PFSK-1 (cell line): ENCODE measurements at regions not wholly inside any gene's neighbourhood (a gene's known extent, or its start where the extent isn't known, plus 50 kb on each side); places are given as distances from the start of the nearest gene placed in this dataset.

Source experiments
- FOXP2 ChIP-seq: optimal IDR thresholded peaks from 2 replicates; pipeline ENCODE3; 2011; ENCODE audit warnings: borderline replicate concordance, control low read depth, inconsistent platforms; ENCODE audit not compliant: insufficient read depth; ENCODE audit errors: extremely low read length, extremely low read depth
- POLR2AphosphoS5 ChIP-seq: IDR thresholded peaks from 2 replicates; pipeline ENCODE4 v1.6.1; 2012; ENCODE audit warnings: low read depth, mild to moderate bottlenecking, control low read depth, low read length, moderate library complexity
- REST ChIP-seq, 2 experiments: IDR thresholded peaks; 2 replicates each; pipeline versions ENCODE4 v1.6.1 to v1.8.0; 2011 to 2012; ENCODE audit warnings: low read depth in 2 of 2, low read length in 2 of 2, control low read depth in 1 of 2, inconsistent platforms in 1 of 2, mild to moderate bottlenecking in 1 of 2, moderate library complexity in 1 of 2; ENCODE audit not compliant: insufficient read depth in 1 of 2
- SIN3A ChIP-seq: IDR thresholded peaks from 2 replicates; pipeline ENCODE4 v1.6.1; 2012; ENCODE audit warnings: mild to moderate bottlenecking, low read length, moderate library complexity, borderline replicate concordance; ENCODE audit not compliant: insufficient read depth
- TAF1 ChIP-seq: IDR thresholded peaks from 2 replicates; pipeline ENCODE4 v1.6.1; 2012; ENCODE audit warnings: low read length, control low read depth, borderline replicate concordance; ENCODE audit not compliant: insufficient read depth

- TF ChIP-seq POLR2AphosphoS5: no peak
- no peak for TF ChIP-seq FOXP2
- TF ChIP-seq REST (IDR thresholded peaks at IDR 0.05; ENCODE audit: insufficient read depth in 1 of 2, low read depth in 2 of 2, low read length in 2 of 2): no peak
- no peak for TF ChIP-seq TAF1
- TF ChIP-seq SIN3A: no peak
Observed at GRCh38 chr4:52231526-52231925, 180.4 kb downstream of the SPATA18 start.

DNA sequence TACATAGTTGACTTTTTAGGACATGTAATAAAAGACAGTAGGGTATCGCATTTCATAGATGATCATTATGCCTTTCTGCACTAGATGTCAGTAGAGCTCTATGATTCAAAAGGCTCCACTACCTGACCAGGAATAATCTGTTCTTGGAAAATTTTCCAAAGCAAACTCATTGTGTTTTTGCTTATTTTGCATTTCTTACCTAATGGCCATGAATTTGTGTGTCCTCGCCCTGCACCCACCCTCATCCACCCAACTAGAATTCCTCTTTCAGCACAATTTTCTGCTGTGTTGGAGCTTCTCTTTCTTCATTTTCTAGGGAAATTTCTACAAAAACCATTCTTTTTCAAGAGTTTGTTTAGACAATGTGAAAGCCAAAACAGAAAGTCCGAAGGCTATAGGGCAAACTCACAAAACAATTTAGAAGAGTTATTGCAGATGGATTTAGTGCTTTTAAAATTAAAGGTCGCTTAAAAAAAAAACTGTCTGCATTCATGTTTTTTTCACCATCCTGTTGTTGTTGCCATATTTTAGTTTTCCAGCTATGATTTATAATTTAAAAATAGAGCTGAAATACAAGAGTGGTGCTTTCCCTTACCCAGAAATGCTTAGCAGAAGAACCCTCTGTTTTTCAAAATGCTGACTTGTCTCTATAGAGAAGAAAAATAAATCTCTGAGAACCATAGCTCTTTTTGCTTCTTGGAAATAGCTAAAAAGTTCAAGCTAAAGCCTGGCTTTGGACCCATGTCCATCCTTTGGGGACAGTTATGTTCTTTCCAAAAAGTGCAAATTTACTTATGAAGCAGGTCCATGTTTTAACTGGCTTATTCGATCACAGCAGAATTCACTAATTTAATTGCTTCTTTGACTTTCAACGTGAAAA, 183.7 kb downstream of the SPATA18 start:
- TF ChIP-seq TAF1 (no peak), SIN3A (no peak), REST (IDR thresholded peaks at IDR 0.05; ENCODE audit: insufficient read depth in 1 of 2, low read depth in 2 of 2, low read length in 2 of 2) (no peak), FOXP2 (no peak), POLR2AphosphoS5 (no peak)

DNA sequence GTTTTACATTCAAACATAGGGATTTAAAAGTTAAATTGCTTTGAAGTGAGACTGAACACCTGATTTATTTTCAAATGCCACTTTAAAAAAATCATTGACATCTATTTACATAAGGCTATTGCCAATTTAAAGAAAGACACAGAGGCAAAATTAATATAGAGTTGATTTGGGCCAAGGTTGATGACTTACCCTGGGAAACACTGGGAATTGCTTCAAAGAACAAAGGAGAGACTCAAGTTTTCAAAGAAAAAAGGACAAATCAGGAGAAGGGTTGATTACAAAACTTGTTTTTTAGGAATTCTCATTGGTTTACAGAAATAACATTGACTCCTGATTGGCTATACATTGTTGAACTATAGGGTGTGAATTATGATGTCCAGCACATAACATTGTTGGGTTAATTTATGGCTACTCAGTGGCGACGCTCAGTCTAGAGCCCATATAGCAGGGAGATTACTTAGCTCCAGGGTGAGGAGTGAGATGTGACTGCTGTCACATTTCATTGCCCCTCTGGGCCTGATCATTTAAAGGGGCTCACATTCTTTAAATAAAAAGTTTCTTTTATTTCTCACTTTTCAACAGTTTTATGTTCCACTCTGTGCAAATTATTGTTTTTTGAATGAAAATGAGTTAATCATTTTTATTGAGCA, 184.6 kb downstream of the SPATA18 start:
- TF ChIP-seq FOXP2 (no peak), SIN3A (no peak), REST (IDR thresholded peaks at IDR 0.05; ENCODE audit: insufficient read depth in 1 of 2, low read depth in 2 of 2, low read length in 2 of 2) (no peak), TAF1 (no peak), POLR2AphosphoS5 (no peak)

GRCh38 chr4:52241916-52242315, 190.8 kb downstream of the SPATA18 start:
- TF ChIP-seq SIN3A (no peak), FOXP2 (no peak), POLR2AphosphoS5 (no peak), REST (IDR thresholded peaks at IDR 0.05; ENCODE audit: insufficient read depth in 1 of 2, low read depth in 2 of 2, low read length in 2 of 2) (no peak), TAF1 (no peak)
